Endothelial cell (in vitro differentiated cells): ENCODE measurements at regions not wholly inside any gene's neighbourhood (a gene's known extent, or its start where the extent isn't known, plus 50 kb on each side); places are given as distances from the start of the nearest gene placed in this dataset.

ENCODE experiments used
- DNase-seq: peaks from one replicate; pipeline ENCODE4 v3.0.0; 2021; ENCODE audit warnings: low spot score
- H3K27ac Mint-ChIP-seq: one replicate; pipeline ENCODE4 v1.8.0; 2021; ENCODE audit warnings: mixed read lengths, inconsistent platforms; ENCODE audit not compliant: unreplicated experiment
- H3K27me3 Mint-ChIP-seq: one replicate; pipeline ENCODE4 v1.8.0; 2021; ENCODE audit warnings: mild to moderate bottlenecking, moderate library complexity, mixed read lengths, inconsistent platforms; ENCODE audit not compliant: unreplicated experiment
- H3K36me3 Mint-ChIP-seq: one replicate; pipeline ENCODE4 v1.8.0; 2021; ENCODE audit warnings: mild to moderate bottlenecking, low read depth, mixed read lengths, inconsistent platforms; ENCODE audit not compliant: unreplicated experiment
- H3K4me1 Mint-ChIP-seq: one replicate; pipeline ENCODE4 v1.8.0; 2021; ENCODE audit warnings: mild to moderate bottlenecking, mixed read lengths, inconsistent platforms; ENCODE audit not compliant: unreplicated experiment
- H3K4me3 Mint-ChIP-seq: one replicate; pipeline ENCODE4 v1.8.0; 2021; ENCODE audit warnings: mild to moderate bottlenecking, mixed read lengths, inconsistent platforms; ENCODE audit not compliant: unreplicated experiment
- H3K9me3 Mint-ChIP-seq: one replicate; pipeline ENCODE4 v1.8.0; 2021; ENCODE audit warnings: mixed read lengths, inconsistent platforms; ENCODE audit not compliant: unreplicated experiment
- TF ChIP-seq, protein P1 (sequence below): fragments of 200-600 bp; sonication (generic); IDR thresholded peaks from one replicate; pipeline ENCODE4 v1.5.0; 2021; ENCODE audit warnings: antibody characterized with exemption; ENCODE audit not compliant: unreplicated experiment

DNA sequence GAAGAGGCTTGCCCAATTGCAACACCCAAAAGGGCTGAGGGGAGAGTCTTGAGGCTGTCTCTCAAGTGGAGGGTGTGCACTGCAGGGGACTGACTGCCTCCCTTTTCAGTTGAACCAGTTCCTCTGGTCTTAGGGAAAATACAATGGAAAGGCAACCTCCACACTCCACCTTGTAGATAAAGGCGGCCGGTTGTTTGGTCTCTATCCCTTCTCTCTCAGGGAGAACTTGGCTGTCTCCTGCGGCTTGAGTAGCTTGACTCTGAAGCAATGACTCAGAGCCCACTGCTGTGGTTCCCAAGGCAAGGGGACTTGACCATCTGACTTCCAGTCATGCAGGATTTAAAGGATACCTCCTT is 143.2 kb upstream of the UMPS start:
- H3K4me1 Mint-ChIP-seq, result peaks cover 54% of the 10 kb centered on the region
- H3K36me3 Mint-ChIP-seq, result peaks cover 4% of the 10 kb centered on the region
- peak overlapping the region; percentile 74 for H3K4me3 Mint-ChIP-seq
- peak; percentile 8 for DNase-seq
- H3K27ac Mint-ChIP-seq, result peak overlapping the region; percentile 84
- TF ChIP-seq, protein P1, sequence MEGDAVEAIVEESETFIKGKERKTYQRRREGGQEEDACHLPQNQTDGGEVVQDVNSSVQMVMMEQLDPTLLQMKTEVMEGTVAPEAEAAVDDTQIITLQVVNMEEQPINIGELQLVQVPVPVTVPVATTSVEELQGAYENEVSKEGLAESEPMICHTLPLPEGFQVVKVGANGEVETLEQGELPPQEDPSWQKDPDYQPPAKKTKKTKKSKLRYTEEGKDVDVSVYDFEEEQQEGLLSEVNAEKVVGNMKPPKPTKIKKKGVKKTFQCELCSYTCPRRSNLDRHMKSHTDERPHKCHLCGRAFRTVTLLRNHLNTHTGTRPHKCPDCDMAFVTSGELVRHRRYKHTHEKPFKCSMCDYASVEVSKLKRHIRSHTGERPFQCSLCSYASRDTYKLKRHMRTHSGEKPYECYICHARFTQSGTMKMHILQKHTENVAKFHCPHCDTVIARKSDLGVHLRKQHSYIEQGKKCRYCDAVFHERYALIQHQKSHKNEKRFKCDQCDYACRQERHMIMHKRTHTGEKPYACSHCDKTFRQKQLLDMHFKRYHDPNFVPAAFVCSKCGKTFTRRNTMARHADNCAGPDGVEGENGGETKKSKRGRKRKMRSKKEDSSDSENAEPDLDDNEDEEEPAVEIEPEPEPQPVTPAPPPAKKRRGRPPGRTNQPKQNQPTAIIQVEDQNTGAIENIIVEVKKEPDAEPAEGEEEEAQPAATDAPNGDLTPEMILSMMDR, result no peak
- peaks cover 2% of the 10 kb centered on the region for H3K27me3 Mint-ChIP-seq
- no peaks in the 10 kb centered on the region for H3K9me3 Mint-ChIP-seq

DNA sequence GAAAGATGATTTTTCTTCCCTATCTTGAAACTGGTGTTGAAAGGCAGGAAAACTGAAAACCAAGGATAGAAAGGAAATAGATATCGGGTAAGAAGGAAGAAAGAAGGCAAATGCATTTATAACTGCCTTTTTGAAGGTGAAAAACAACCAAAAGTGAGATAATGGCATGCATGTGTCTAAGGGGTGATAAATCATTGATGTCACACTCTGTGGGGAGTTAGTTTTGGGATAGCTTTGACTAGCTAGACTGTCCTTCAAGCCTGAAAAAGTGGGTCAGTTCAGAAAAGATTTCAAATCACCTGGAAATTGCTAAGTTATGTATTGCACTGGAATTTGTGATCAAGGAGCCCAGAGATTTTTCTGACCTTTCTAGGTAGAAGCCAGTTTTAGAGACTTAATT is 142.2 kb upstream of the UMPS start:
- Mint-ChIP-seq H3K4me3 (peak overlapping the region; percentile 13), H3K27ac (peak overlapping the region; percentile 50), H3K9me3 (no peaks in the 10 kb centered on the region), H3K4me1 (peaks cover 60% of the 10 kb centered on the region), H3K27me3 (peaks cover 2% of the 10 kb centered on the region), H3K36me3 (no peaks in the 10 kb centered on the region)
- DNase-seq, result no peak
- TF ChIP-seq, protein P1, result no peak

DNA sequence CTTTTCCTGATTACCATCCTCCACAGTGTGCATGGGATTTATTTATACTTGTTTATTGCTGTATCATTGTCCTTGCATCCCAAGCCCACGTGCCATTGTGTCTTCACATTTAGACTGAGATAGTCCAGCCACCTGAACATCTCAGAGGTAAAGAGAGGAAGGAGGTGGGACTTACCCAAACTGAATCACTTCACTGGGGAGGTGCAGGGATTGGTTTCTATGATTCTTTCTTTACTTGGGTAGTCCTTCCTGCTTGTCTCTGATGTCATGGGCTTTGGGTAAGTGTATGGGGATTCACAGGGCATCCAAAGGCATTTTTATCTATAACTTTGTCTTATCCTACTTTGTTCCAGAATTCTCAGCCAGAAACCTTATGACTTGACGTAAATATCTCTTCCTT is 141.5 kb upstream of the UMPS start:
- TF ChIP-seq, protein P1, result no peak
- Mint-ChIP-seq H3K27ac (no peak overlapping the region), H3K4me1 (peaks cover 61% of the 10 kb centered on the region), H3K27me3 (peaks cover 4% of the 10 kb centered on the region), H3K9me3 (no peaks in the 10 kb centered on the region), H3K4me3 (no peak overlapping the region), H3K36me3 (no peaks in the 10 kb centered on the region)
- no peak for DNase-seq

DNA sequence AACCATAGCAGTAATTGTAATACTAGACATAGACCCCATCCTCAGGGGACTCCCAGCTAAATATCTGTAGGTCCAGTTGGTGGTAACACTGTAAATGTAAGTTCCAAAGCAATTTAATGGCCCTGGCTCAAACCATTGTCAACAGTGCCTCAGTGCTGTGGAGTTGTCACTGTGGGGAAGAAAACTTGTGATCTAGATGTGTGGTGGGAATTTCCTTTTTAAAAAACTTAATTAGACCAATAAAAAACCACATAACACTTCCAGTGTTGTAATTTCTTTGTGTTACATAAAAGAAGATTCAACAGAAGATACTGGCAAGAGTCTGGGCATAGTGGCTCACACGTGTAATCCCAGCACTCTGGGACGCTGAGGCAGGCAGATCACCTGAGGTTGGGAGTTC is 138.6 kb upstream of the UMPS start:
- TF ChIP-seq, protein P1, result no peak
- Mint-ChIP-seq H3K27ac (no peak overlapping the region), H3K9me3 (no peaks in the 10 kb centered on the region), H3K27me3 (peaks cover 4% of the 10 kb centered on the region), H3K4me1 (peaks cover 42% of the 10 kb centered on the region), H3K36me3 (no peaks in the 10 kb centered on the region), H3K4me3 (no peak overlapping the region)
- DNase-seq, result no peak

DNA sequence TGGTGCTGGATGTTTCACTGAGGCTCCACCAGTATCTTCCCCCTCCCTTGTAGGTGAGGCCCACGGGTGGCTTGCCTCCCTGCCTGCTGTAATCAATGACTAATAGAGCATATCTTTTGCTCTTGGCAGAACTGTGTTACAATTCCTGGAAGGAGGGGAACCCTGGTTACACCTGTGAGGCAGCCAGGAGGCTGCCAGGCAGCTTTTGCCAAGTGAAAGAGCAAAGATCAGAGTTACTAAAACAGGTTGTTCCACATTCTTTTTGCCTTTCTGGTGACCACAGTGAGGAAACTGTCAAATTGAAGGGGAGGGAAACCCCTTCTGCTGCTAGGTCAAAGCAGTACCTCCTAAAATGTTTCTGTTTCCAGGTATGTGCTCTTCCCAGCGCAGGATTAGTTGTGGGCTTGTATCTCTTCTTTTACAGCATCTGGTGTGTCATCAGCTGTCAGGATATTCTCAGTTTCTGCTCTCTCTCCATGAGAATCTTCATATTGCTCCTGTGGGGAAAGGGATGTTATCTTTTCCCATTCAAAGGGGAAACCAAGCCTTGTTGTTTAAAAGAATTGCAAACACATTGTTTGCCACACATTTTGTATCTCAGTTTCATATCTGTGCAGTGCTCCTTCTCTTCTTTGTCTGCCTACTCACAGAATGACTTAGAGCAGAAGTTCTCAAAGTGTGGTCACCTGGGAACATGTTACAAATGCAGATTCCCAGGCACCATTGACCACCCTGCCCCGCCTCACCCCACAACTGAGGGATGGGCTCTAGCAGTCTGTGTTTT is 137.4 kb upstream of the UMPS start:
- H3K9me3 Mint-ChIP-seq, result no peaks in the 10 kb centered on the region
- H3K4me3 Mint-ChIP-seq, result no peak overlapping the region
- DNase-seq, result no peak
- peak overlapping the region; percentile 31 for H3K27ac Mint-ChIP-seq
- peaks cover 36% of the 10 kb centered on the region for H3K4me1 Mint-ChIP-seq
- H3K27me3 Mint-ChIP-seq, result peaks cover 4% of the 10 kb centered on the region
- TF ChIP-seq, protein P1, result no peak
- no peaks in the 10 kb centered on the region for H3K36me3 Mint-ChIP-seq
